Tongue (tissue), 1 donor: ENCODE measurements at regions not wholly inside any gene's neighbourhood (a gene's known extent, or its start where the extent isn't known, plus 50 kb on each side); places are given as distances from the start of the nearest gene placed in this dataset.

Experiments
- DNase-seq: peaks from one replicate; pipeline ENCODE4 v3.0.0-alpha.2; 2015

DNA sequence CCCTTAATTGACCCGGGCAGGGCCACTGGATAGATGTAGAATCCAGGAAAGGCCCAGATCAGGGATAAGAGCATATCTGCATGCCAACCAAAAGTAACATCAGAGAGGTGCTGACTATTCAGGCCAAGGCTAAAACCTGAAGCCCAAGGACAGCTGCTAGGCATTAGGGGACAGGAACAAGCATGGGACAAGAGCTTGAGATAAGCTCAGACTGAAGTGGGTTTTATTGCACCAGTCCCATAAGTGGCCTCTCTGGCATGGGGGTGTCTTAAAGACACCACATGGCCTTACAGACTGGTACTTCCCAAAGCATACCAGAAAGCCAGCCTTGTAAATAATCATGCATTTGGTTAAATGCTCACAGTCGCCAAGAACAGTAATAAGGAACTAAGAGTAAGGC is 376.1 kb downstream of the FBXW7 start:
- DNase-seq = peak; percentile 44

DNA sequence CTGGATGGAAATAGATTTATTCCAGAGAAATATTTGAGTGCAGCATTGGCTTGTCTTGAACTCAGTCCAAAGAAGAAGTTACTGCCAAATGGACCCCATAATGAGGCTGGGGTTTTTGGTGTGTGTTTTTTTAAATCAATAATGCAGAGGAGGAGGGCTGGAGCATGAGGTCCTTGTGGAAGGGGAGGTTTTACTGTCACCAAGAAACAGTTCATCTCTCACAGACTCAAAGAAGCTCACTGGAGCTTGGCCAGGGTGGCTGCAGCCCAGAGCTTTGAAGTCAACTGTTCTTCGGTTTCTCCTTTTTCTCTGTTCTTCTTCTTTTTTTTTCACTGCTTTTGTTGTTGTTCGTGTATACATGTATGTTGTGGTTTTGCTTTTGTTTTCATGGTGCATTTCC is 377.7 kb downstream of the FBXW7 start:
- no peak for DNase-seq

DNA sequence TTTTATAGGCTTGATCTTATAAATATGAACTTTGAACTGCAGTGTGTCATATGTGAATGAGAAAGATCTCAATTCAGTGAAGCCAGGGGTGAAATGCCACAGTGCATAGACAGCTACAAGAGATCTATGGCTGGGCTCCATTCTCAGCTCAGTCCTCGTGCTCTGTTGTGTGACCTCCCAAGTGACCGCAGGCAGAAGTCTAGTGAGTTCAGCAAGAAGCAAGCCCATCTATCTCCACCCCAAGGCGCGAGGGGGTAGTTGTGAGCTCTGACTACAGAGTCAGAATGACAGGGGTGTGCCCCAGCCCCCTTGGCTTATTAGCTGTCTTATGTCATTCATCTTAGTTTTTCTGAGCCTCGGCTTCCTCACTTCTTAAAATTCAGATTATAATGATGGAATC is 378.3 kb downstream of the FBXW7 start:
- no peak for DNase-seq

DNA sequence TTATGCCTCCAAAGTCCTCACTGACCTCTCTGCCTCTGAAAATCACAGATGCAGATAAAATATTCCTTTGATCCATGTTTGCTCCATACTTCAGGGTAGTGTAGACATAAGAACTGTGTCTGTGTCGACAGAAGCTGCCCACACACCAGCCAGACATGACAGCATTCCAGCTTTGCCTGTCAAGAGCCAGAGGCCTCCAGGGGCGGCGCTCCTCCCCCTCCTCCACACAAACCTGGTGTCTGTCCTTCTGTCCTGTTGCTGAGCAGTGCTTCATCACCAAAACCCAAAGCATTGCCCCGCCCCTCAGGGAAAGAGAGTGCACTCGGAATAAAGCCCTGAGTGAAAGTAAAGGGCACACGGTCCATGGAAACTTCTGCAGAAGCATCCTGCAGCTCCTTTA is 379.4 kb downstream of the FBXW7 start:
- no peak for DNase-seq

DNA sequence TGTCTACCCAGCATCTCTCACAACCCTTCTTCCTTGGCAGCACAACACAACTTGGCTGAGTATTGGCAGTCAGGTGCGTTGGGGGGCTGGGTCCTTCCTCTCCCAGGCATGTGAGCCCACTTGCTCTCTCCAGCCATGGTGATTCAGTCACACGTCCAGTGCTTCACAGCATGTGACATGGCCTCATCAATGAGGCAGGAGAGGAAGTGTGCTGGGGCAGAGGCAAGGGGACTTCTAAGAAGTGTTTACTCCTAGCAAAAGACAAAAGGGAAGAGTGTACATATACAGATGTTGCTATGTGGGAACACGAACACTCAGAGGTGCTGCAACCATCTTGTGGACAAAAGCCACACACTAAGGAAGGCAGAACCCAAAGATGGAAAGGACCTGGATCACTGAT is 380.8 kb downstream of the FBXW7 start:
- DNase-seq = no peak

DNA sequence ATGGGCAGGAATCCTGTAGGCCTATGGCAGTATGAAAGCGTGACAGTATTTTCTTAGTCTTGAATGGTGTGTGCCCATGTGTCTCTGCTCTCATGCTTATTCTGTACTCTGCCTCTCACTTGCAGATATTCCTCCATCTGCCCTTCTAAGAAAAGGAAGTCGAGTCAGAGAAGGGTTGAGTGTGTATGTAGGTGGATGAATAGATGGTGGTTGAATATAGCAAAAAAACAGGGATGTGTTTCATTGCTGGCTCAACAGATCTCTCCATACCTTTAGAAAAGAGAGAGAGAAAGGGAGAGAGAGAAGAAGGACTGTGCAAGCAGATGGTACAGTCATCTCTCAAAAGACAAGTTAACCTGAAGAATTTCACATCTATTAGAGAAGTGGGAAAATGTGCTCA is 381.5 kb downstream of the FBXW7 start:
- DNase-seq = no peak

DNA sequence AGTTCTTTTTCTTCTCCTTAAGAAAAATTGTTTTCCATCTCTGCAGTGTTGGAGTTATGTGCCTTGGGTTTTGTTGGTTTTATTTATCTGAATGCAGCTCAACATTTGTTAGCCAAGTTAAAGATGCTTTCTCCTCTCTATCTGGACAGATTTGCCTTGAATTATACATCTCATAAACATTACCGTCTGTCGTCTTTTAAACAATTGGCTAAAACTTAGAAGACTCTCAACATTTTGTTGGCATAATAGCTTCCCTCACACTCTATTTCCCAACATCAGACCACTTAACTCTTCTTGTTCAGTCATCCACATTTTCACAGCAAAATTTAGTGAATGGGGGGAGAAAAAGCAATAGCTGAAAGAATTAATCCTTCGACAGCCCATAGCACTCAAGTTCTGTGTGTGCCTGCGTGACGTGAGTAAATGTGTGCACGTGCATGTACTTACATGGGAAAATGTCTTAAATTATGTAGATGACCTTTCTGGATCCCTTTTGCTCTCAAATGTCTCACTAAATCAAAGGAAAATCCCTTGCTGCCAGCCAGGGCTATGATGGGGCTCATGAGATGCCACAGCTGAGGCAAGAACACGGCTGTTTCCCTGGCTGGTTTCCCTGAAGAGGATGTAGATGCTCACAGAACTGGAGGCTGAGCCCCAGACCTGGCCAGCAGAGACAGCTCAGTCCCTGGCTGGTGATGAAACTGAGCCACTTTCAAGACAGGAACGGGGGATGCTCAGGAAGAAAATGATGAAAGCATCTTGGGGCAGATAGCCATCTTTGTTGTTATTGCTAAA is 382.2 kb downstream of the FBXW7 start:
- no peak for DNase-seq

DNA sequence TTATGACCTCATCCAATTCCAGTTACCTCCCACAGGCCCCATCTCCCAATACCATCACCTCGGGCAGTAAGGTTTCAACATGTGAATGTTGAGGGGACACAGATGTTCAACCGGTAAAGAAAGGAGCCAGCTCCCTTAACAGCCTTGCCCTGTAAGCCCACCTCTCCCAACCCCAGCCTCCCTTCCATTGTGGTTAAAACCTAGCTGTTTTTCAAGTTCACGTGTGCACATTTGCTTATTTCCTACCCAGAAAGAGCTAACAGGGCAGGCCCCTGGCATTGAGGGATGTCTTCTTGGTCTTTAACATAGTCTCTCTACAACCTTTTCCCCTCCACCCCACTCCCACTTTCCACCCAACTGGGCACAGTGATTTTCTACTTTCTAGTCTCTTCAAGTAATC is 385.7 kb downstream of the FBXW7 start:
- DNase-seq = no peak

DNA sequence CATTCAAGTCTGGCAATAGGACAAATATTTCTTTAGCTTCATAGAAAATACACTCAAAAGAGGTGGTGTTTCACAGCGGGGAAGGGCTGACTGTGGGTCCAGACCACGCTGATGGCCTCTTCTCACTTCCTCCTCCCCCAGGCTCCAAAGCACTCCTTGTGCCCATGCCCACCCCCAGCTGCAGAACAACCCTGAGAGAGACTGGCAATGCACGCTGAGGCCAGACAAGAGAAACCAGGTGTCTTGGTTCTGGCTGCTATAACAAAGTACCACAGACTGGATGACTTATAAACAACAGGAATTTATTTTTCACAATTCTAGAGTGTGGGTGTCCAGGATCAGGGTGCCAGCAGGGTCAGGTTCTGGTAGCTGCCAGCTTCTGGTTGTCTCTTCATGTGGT is 386.1 kb downstream of the FBXW7 start:
- no peak for DNase-seq

DNA sequence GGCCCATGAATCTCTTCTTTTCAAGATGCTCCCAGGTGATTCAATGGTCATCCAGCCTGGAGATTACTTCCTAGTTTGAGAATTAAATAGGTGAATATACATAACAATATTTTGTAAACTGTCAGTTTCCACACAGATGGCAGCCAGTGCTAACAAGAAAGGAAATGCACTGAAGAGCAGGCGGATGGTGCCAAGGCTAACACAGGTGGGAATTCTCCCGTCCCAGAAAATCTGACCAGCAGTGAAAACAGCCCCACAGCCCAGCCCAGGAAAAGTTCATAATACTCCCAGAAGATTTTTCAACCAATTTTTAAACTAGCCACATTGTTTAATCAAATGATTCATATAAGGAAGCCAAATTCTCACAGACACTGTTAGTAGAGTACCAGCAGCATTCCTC is 387.2 kb upstream of the GATB start:
- DNase-seq = no peak

DNA sequence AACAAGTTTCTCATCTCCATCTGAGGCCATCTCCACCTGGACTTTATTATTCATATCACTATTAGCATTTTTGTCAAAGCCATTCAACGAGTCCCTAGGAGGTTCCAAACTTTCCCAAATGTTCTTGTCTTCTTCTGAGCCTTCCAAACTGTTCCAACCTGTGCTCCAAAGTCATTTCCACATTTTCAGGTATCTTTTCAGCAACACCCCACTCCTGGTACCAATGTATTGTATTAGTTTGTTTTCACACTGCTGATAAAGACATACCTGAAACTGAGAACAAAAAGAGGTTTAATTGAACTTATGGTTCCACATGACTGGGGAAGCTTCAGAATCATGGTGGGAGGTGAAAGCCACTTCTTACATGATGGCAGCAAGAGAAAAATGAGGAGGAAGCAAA is 385.4 kb upstream of the GATB start:
- DNase-seq = no peak

DNA sequence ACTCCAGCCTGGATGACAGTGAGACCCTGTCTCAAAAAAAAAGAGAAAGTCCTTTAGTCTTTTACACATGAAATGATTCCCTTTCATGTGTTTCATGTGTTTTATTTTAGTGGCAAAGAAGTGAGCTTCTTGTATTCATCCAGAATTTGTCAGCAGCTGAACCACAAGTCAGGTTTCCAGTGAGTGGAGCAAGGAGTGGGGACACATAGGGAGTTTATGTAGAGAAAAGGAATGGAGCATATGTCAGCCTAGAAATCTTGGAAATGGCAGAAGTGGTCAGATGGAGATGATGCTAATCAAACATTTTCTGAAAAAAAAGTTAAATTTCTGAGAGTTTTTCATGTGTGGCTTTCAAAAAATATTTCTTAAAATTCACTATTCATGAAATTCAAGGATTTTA is 383.0 kb upstream of the GATB start:
- DNase-seq = no peak

DNA sequence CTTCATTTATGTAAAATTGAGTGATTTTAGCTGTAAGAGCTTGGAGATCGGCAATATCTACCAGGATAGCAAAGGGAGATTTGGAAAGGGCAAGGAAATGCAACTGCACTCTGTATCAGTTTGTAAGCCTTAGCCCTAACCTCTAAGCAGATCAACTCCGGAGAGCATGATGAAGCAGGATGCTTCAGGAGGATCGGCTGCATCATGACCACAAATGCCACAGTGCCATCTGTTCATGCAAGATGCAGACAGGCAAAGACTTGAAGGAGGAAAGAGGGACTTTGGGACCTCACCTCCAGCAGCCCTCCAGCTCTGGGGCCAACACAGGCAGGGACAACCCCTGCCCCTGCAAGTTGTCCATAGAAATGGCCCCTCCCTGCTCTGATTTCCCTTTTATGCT is 377.6 kb upstream of the GATB start:
- no peak for DNase-seq

DNA sequence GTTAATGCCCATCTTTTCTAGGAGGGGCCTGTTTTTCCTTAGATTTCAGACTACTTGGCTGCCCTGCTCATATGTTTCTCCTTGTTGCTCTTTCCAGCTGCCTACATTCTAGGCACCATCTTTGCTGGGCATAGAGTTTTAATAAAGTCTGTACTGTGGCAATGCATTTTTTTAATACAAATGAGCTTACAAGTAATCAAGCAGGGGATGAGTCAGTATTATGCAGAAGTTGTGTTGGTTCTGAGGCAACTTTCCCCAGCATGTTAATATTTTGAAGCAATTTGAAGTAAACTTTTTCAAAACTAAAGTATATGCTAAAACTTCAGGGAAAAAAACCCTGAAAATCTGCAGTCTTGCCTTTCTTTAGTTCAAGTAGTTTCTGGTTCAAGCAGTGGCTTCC is 372.0 kb upstream of the GATB start:
- DNase-seq = no peak

DNA sequence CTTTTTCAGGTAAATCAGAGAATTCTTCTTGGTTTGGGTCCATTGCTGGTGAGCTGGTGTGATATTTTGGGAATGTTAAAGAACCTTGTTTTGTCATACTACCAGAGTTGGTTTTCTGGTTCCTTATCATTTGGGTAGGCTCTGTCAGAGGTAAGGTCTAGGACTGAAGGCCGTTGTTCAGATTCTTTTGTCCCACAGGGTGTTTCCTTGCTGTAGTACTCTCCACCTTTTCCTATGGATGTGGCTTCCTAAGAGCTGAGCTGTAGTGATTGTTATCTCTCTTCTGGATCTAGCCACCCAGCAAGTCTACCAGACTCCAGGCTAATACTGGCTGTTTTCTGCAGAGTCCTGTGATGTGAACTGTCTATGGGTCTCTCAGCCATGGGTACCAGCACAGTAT is 367.5 kb upstream of the GATB start:
- DNase-seq = no peak

DNA sequence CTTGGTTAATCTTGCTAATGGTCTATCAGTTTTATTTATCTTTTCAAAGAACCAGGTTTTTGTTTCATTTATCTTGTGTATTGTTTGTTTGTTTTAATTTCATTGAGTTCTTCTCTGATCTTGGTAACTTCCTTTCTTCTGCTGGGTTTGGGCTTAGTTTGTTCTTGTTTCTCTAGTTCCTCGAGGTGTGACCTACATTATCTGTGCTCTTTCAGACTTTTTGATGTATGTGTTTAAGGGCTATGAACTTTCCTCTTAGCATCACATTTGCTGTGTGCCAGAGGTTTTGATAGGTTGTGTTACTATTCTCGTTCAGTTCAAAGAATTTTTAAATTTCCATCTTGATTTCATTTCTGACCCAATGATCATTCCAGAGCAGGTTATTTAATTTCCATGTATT is 365.4 kb upstream of the GATB start:
- no peak for DNase-seq

DNA sequence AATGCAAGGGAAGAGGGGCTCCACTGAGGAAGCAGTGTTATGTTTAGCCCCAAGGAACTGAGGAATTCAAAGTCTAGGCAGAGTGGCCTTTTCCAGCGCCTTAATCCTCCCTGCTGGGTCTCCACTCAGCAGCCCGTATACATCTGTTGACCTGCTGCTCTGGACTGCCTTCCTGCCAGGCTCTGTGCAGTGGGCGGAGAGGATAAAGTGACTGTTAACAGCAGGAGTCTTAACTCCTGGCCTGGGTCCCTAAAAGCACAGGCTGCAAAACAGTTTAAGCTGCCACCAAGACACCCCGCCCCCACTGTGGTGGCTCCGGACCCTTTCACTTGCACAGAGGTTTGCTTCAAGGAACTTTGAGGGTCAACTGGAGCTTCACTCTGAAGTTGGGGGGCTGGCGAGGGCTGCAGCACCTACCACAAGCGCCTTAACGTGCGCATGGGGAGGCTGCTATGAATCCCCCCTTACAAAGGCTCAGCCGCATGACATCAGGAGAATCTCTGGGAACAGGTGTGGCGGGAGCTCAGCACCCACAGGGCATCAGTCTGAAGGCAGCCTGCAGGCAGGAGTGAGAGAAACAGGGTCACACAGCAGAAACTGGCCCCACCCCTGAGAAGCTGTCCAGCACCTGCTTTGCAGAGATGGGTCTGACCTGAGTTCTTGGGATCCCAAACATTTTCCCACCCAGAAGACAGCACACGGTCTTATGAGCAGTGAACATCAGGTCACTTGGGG is 358.2 kb upstream of the GATB start:
- DNase-seq = peak; percentile 76

DNA sequence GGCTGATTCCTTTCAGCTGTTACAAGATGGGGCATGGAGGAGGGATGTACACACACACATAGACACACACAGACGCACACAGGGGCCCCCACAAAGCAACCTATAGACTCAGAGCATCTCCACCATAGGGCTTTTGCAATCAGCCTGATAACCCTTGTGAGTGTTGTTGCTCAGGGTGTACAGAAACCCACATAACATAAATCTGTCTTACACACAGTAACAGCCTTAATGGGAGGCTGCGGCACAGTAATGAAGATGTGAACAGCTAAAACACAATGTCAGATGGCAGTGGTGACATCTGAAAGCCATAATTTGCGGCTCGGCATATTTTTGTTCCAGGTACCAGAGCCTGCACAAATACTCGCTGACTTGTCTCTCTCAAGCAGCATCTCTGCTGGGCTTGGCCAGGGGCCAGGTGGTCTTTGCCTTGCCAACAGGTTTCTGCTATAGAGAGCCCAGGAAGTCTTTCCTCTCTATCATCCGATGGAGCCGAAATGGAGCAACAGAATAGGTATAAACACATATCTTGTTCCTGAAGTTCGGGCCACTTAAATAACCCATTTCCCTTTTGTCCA is 357.2 kb upstream of the GATB start:
- peak; percentile 33 for DNase-seq

DNA sequence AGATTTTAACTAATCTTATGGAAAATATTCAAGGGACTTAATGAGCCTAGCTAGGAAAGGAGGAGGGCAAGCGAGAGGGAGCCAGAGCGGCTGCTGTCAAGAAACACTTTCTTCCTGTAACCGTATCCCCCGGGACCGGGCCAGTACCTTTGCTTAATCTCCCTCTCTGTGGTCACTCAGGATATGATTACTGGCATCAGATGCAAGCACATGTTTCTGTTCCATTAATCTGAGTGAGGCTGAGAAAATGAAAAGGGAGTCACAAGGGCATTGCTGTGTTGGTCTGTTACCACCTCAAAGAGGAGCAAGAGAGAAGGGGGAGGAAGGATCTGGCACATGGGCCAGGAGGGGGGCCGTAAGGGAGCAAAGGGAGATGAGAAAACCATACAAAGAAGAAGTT is 356.7 kb upstream of the GATB start:
- DNase-seq = no peak

DNA sequence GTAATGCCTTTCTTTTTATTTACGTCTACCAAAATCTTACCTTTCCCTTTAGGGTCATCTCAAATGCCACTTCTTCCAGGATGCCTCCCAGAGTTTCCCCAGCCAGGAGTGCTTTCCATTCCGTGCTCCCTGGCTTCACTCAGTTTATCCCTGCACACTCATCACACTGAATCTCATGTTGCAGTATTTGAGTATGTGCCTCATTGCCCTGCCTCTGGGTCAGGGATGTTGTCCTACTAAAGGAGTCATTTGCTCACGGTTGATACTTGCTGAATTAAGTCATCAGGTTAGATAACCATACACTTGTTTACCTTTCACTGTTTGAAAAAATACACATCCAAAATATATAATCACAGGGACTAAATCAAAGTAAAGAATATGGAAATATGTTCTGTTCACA is 356.2 kb upstream of the GATB start:
- DNase-seq = no peak

DNA sequence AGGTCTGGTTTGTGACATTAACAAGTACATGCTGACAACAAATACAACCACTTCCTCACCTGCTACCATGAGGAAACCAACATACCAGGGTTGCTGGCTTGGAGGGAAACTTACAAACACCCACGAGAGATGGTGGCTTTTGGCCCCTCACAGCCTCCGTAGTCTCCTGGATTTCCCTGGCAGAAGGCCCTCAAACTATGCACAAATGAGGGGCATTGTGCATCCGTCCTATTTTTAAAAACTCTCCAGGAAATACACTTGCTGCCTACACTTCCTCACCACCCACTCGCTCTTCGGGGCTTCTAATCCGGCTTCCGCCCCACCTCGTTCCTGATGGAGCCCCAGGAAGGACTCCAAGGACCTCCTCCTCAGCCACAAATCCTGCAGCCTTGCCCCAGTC is 355.0 kb upstream of the GATB start:
- DNase-seq = no peak

DNA sequence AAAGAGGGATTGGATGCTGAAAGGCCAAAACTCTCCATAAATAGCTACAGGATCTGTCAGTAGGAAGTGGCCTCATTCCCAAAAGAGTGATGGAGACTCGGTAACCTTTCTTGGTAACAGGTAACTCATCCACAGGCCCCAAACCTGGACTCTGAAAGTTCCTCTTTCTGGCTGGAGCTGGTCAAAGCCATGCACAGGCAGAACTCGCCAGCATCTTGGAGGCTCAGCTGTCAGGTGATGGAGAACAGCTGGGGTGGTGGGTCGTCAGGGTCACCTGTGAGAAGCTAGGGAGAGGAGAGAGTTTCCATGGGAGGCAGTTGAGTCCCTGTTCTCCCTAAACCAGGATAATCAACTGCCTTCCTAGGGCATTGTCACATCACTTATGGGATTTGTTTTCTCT is 354.3 kb upstream of the GATB start:
- no peak for DNase-seq

DNA sequence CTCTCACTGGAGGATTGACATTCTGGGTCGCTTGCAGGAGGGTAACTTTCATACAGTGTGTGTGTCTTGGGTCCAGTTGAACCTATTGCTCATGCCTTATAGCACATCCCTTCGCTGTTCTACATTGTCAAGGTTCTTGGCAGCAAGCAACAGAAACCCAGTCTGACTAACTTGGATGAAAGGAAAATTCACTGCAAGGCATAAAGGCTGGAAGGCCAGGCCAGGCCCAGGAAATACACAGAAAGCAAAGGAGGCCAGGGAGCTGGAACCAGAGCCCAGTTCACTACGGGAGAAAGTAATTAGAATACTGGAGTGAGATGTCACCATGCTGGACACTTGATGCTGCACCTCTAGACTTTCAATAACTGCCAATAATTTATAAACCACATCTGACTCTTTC is 353.8 kb upstream of the GATB start:
- DNase-seq = no peak

DNA sequence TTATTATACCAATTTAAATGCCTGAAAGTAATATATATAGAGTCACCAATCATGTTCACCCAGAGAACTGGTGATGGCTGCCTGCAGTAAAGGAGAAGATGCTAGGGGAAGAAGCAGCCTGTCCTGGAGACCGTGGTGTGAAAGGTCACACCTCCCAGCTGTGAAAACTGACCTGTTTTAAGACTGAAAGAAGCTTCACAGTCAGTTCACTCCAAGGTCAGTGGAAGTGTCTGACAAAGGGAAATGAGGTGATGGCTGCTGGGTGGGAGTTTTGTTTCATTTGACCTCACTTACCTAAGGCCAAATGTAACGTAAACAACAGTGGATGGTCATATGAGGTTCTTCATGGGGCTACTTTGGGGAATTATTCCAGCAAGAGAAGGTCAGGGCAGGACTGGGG is 352.1 kb upstream of the GATB start:
- no peak for DNase-seq
